ENCODE measurements at regions not wholly inside any gene's neighbourhood (a gene's known extent, or its start where the extent isn't known, plus 50 kb on each side); places are given as distances from the start of the nearest gene placed in this dataset.

GRCh38 chr21:25387665-25388064 lies 219.6 kb downstream of the MRPL39 start:
- no peaks in the 10 kb centered on the region for H3K4me1 ChIP-seq (ENCODE audit: control insufficient read depth in 2 of 2, insufficient read depth in 2 of 2, low read length in 2 of 2)
- H3K27ac ChIP-seq (ENCODE audit: low read depth in 2 of 2, low read length in 2 of 2), result no peak overlapping the region
- no peaks in the 10 kb centered on the region for H3K27me3 ChIP-seq (ENCODE audit: control insufficient read depth in 2 of 2, insufficient read depth in 2 of 2, low read length in 2 of 2)
- H3K36me3 ChIP-seq (ENCODE audit: control insufficient read depth in 2 of 2, insufficient read depth in 2 of 2, low read length in 2 of 2), result no peaks in the 10 kb centered on the region
- H3K9me3 ChIP-seq (ENCODE audit: control insufficient read depth in 2 of 2, low read length in 2 of 2), result no peaks in the 10 kb centered on the region
- H3K4me3 ChIP-seq (ENCODE audit: low read length in 2 of 2), result no peak overlapping the region
- H3K9ac ChIP-seq (ENCODE audit: low read depth in 1 of 2, low read length in 2 of 2), result no peak overlapping the region

- Histone ChIP-seq H3K4me1 (ENCODE audit: control insufficient read depth in 2 of 2, insufficient read depth in 2 of 2, low read length in 2 of 2) (no peaks in the 10 kb centered on the region), H3K27me3 (ENCODE audit: control insufficient read depth in 2 of 2, insufficient read depth in 2 of 2, low read length in 2 of 2) (no peaks in the 10 kb centered on the region)
These were observed 221.3 kb downstream of the MRPL39 start for GRCh38 chr21:25385911-25386474.

GRCh38 chr21:25385341-25385740 lies 221.9 kb downstream of the MRPL39 start:
- Histone ChIP-seq H3K9me3 (ENCODE audit: control insufficient read depth in 2 of 2, low read length in 2 of 2) (no peaks in the 10 kb centered on the region), H3K36me3 (ENCODE audit: control insufficient read depth in 2 of 2, insufficient read depth in 2 of 2, low read length in 2 of 2) (no peaks in the 10 kb centered on the region), H3K4me1 (ENCODE audit: control insufficient read depth in 2 of 2, insufficient read depth in 2 of 2, low read length in 2 of 2) (no peaks in the 10 kb centered on the region), H3K27me3 (ENCODE audit: control insufficient read depth in 2 of 2, insufficient read depth in 2 of 2, low read length in 2 of 2) (no peaks in the 10 kb centered on the region), H3K4me3 (ENCODE audit: low read length in 2 of 2) (no peak overlapping the region), H3K27ac (ENCODE audit: low read depth in 2 of 2, low read length in 2 of 2) (no peak overlapping the region), H3K9ac (ENCODE audit: low read depth in 1 of 2, low read length in 2 of 2) (no peak overlapping the region)

More at GRCh38 chr21:25385911-25386474, 221.3 kb downstream of the MRPL39 start:
- Histone ChIP-seq H3K36me3 (ENCODE audit: control insufficient read depth in 2 of 2, insufficient read depth in 2 of 2, low read length in 2 of 2) (no peaks in the 10 kb centered on the region), H3K9me3 (ENCODE audit: control insufficient read depth in 2 of 2, low read length in 2 of 2) (no peaks in the 10 kb centered on the region), H3K4me3 (ENCODE audit: low read length in 2 of 2) (no peak overlapping the region), H3K9ac (ENCODE audit: low read depth in 1 of 2, low read length in 2 of 2) (no peak overlapping the region), H3K27ac (ENCODE audit: low read depth in 2 of 2, low read length in 2 of 2) (no peak overlapping the region)

GRCh38 chr21:25384782-25385181 lies 222.5 kb downstream of the MRPL39 start:
- H3K4me3 ChIP-seq (ENCODE audit: low read length in 2 of 2), result no peak overlapping the region
- H3K27me3 ChIP-seq (ENCODE audit: control insufficient read depth in 2 of 2, insufficient read depth in 2 of 2, low read length in 2 of 2), result no peaks in the 10 kb centered on the region
- no peaks in the 10 kb centered on the region for H3K36me3 ChIP-seq (ENCODE audit: control insufficient read depth in 2 of 2, insufficient read depth in 2 of 2, low read length in 2 of 2)
- H3K9me3 ChIP-seq (ENCODE audit: control insufficient read depth in 2 of 2, low read length in 2 of 2), result no peaks in the 10 kb centered on the region
- H3K27ac ChIP-seq (ENCODE audit: low read depth in 2 of 2, low read length in 2 of 2), result no peak overlapping the region
- no peak overlapping the region for H3K9ac ChIP-seq (ENCODE audit: low read depth in 1 of 2, low read length in 2 of 2)
- no peaks in the 10 kb centered on the region for H3K4me1 ChIP-seq (ENCODE audit: control insufficient read depth in 2 of 2, insufficient read depth in 2 of 2, low read length in 2 of 2)

- no peak overlapping the region for H3K9ac ChIP-seq (ENCODE audit: low read depth in 1 of 2, low read length in 2 of 2)
- no peaks in the 10 kb centered on the region for H3K36me3 ChIP-seq (ENCODE audit: control insufficient read depth in 2 of 2, insufficient read depth in 2 of 2, low read length in 2 of 2)
- no peaks in the 10 kb centered on the region for H3K4me1 ChIP-seq (ENCODE audit: control insufficient read depth in 2 of 2, insufficient read depth in 2 of 2, low read length in 2 of 2)
- no peak overlapping the region for H3K4me3 ChIP-seq (ENCODE audit: low read length in 2 of 2)
- H3K9me3 ChIP-seq (ENCODE audit: control insufficient read depth in 2 of 2, low read length in 2 of 2), result no peaks in the 10 kb centered on the region
- no peak overlapping the region for H3K27ac ChIP-seq (ENCODE audit: low read depth in 2 of 2, low read length in 2 of 2)
- no peaks in the 10 kb centered on the region for H3K27me3 ChIP-seq (ENCODE audit: control insufficient read depth in 2 of 2, insufficient read depth in 2 of 2, low read length in 2 of 2)
These were observed 223.7 kb downstream of the MRPL39 start for GRCh38 chr21:25383545-25383944.

- Histone ChIP-seq H3K9ac (ENCODE audit: low read depth in 1 of 2, low read length in 2 of 2) (no peak overlapping the region), H3K36me3 (ENCODE audit: control insufficient read depth in 2 of 2, insufficient read depth in 2 of 2, low read length in 2 of 2) (no peaks in the 10 kb centered on the region), H3K27me3 (ENCODE audit: control insufficient read depth in 2 of 2, insufficient read depth in 2 of 2, low read length in 2 of 2) (no peaks in the 10 kb centered on the region), H3K4me1 (ENCODE audit: control insufficient read depth in 2 of 2, insufficient read depth in 2 of 2, low read length in 2 of 2) (no peaks in the 10 kb centered on the region), H3K27ac (ENCODE audit: low read depth in 2 of 2, low read length in 2 of 2) (no peak overlapping the region), H3K9me3 (ENCODE audit: control insufficient read depth in 2 of 2, low read length in 2 of 2) (no peaks in the 10 kb centered on the region), H3K4me3 (ENCODE audit: low read length in 2 of 2) (no peak overlapping the region)
These were observed 225.3 kb downstream of the MRPL39 start for GRCh38 chr21:25381936-25382452.

GRCh38 chr21:25375675-25376074 lies 231.6 kb downstream of the MRPL39 start:
- Histone ChIP-seq H3K27ac (ENCODE audit: low read depth in 2 of 2, low read length in 2 of 2) (no peak overlapping the region), H3K4me1 (ENCODE audit: control insufficient read depth in 2 of 2, insufficient read depth in 2 of 2, low read length in 2 of 2) (no peaks in the 10 kb centered on the region), H3K9ac (ENCODE audit: low read depth in 1 of 2, low read length in 2 of 2) (no peak overlapping the region), H3K9me3 (ENCODE audit: control insufficient read depth in 2 of 2, low read length in 2 of 2) (no peaks in the 10 kb centered on the region), H3K36me3 (ENCODE audit: control insufficient read depth in 2 of 2, insufficient read depth in 2 of 2, low read length in 2 of 2) (no peaks in the 10 kb centered on the region), H3K27me3 (ENCODE audit: control insufficient read depth in 2 of 2, insufficient read depth in 2 of 2, low read length in 2 of 2) (no peaks in the 10 kb centered on the region), H3K4me3 (ENCODE audit: low read length in 2 of 2) (no peak overlapping the region)

- Histone ChIP-seq H3K4me3 (ENCODE audit: low read length in 2 of 2) (no peak overlapping the region), H3K4me1 (ENCODE audit: control insufficient read depth in 2 of 2, insufficient read depth in 2 of 2, low read length in 2 of 2) (no peaks in the 10 kb centered on the region), H3K9me3 (ENCODE audit: control insufficient read depth in 2 of 2, low read length in 2 of 2) (no peaks in the 10 kb centered on the region), H3K27me3 (ENCODE audit: control insufficient read depth in 2 of 2, insufficient read depth in 2 of 2, low read length in 2 of 2) (no peaks in the 10 kb centered on the region), H3K9ac (ENCODE audit: low read depth in 1 of 2, low read length in 2 of 2) (no peak overlapping the region), H3K36me3 (ENCODE audit: control insufficient read depth in 2 of 2, insufficient read depth in 2 of 2, low read length in 2 of 2) (no peaks in the 10 kb centered on the region), H3K27ac (ENCODE audit: low read depth in 2 of 2, low read length in 2 of 2) (no peak overlapping the region)
These were observed 233.9 kb downstream of the MRPL39 start for GRCh38 chr21:25373126-25374082.

- Histone ChIP-seq H3K9me3 (ENCODE audit: control insufficient read depth in 2 of 2, low read length in 2 of 2) (no peaks in the 10 kb centered on the region), H3K9ac (ENCODE audit: low read depth in 1 of 2, low read length in 2 of 2) (no peak overlapping the region), H3K4me1 (ENCODE audit: control insufficient read depth in 2 of 2, insufficient read depth in 2 of 2, low read length in 2 of 2) (no peaks in the 10 kb centered on the region), H3K27ac (ENCODE audit: low read depth in 2 of 2, low read length in 2 of 2) (no peak overlapping the region), H3K27me3 (ENCODE audit: control insufficient read depth in 2 of 2, insufficient read depth in 2 of 2, low read length in 2 of 2) (no peaks in the 10 kb centered on the region), H3K4me3 (ENCODE audit: low read length in 2 of 2) (no peak overlapping the region), H3K36me3 (ENCODE audit: control insufficient read depth in 2 of 2, insufficient read depth in 2 of 2, low read length in 2 of 2) (no peaks in the 10 kb centered on the region)
These were observed 235.3 kb downstream of the MRPL39 start for GRCh38 chr21:25371841-25372425.

- Histone ChIP-seq H3K9ac (ENCODE audit: low read depth in 1 of 2, low read length in 2 of 2) (no peak overlapping the region), H3K4me1 (ENCODE audit: control insufficient read depth in 2 of 2, insufficient read depth in 2 of 2, low read length in 2 of 2) (no peaks in the 10 kb centered on the region), H3K4me3 (ENCODE audit: low read length in 2 of 2) (no peak overlapping the region), H3K36me3 (ENCODE audit: control insufficient read depth in 2 of 2, insufficient read depth in 2 of 2, low read length in 2 of 2) (no peaks in the 10 kb centered on the region), H3K27ac (ENCODE audit: low read depth in 2 of 2, low read length in 2 of 2) (no peak overlapping the region), H3K9me3 (ENCODE audit: control insufficient read depth in 2 of 2, low read length in 2 of 2) (no peaks in the 10 kb centered on the region), H3K27me3 (ENCODE audit: control insufficient read depth in 2 of 2, insufficient read depth in 2 of 2, low read length in 2 of 2) (no peaks in the 10 kb centered on the region)
These were observed 237.0 kb downstream of the MRPL39 start for GRCh38 chr21:25370311-25370744.
